Gastroesophageal sphincter (tissue), 4 donors: ENCODE measurements at regions not wholly inside any gene's neighbourhood (a gene's known extent, or its start where the extent isn't known, plus 50 kb on each side); places are given as distances from the start of the nearest gene placed in this dataset.

Experiments
- ATAC-seq: fragments of 150-250 bp; one replicate; pipeline ENCODE4 v1.9.1; 2016; ENCODE audit warnings: mild to moderate bottlenecking, moderate library complexity
- H3K27ac ChIP-seq, 4 donors: fragments of 200-600 bp; sonication (generic) in 3 of 4; 1 replicate in 3 of 4; 2 replicates in 1 of 4; pipeline ENCODE4 v1.5.1; 2016 to 2019
- H3K27me3 ChIP-seq: fragments of 200-600 bp; sonication (generic); one replicate; pipeline ENCODE4 v1.5.1; 2019
- H3K36me3 ChIP-seq, 2 donors: fragments of 200-600 bp; sonication (generic); one replicate each; pipeline ENCODE4 v1.5.1; 2019; ENCODE audit warnings: control low read depth in 1 of 2
- H3K4me1 ChIP-seq, 3 donors: fragments of 200-600 bp; sonication (generic); 1 replicate in 2 of 3; 2 replicates in 1 of 3; pipeline ENCODE4 v1.5.1; 2016 to 2019; ENCODE audit warnings: control low read depth in 2 of 3
- H3K4me3 ChIP-seq, 2 donors: fragments of 200-600 bp; sonication (generic); one replicate each; pipeline ENCODE4 v1.5.1; 2019; ENCODE audit warnings: mild to moderate bottlenecking in 1 of 2, moderate library complexity in 1 of 2
- H3K9me3 ChIP-seq, 3 donors: fragments of 200-600 bp; sonication (generic); one replicate each; pipeline ENCODE4 v1.5.1; 2017 to 2019; ENCODE audit warnings: control low read depth in 2 of 3
- CTCF ChIP-seq, 4 experiments: fragments of 200-600 bp in 2 of 4; fragments of 450-650 bp in 2 of 4; sonication (generic) in 1 of 4; IDR thresholded peaks; one replicate each; pipeline ENCODE4 v1.5.1; 2017 to 2019; ENCODE audit warnings: antibody characterized with exemption in 4 of 4, mild to moderate bottlenecking in 2 of 4, moderate library complexity in 2 of 4
- EP300 ChIP-seq: sonication (generic); formaldehyde crosslinking; IDR thresholded peaks from one replicate; pipeline ENCODE4 v1.6.1; 2017; ENCODE audit warnings: antibody characterized with exemption, mild to moderate bottlenecking
- POLR2A ChIP-seq, 2 donors: fragments of 450-650 bp; IDR thresholded peaks; one replicate each; pipeline ENCODE4 v1.6.1; 2017; ENCODE audit warnings: antibody characterized with exemption in 2 of 2, mild to moderate bottlenecking in 2 of 2, moderate library complexity in 1 of 2
- POLR2AphosphoS5 ChIP-seq: sonication (generic); formaldehyde crosslinking; IDR thresholded peaks from one replicate; pipeline ENCODE4 v1.6.1; 2017; ENCODE audit warnings: antibody characterized with exemption
- WGBS, 2 donors: methylation state at CpG; one replicate each; pipeline ENCODE4 v1.1.5; 2018; ENCODE audit warnings: low coverage in 1 of 2; 5-methylcytosine and 5-hydroxymethylcytosine counted together

- no peaks in the 10 kb centered on the region for H3K9me3 ChIP-seq
- H3K27me3 ChIP-seq, result no peaks in the 10 kb centered on the region
- H3K4me3 ChIP-seq, result no peak overlapping the region
- no peak for TF ChIP-seq CTCF (IDR thresholded peaks at IDR 0.05)
- TF ChIP-seq POLR2A (IDR thresholded peaks at IDR 0.05), result no peak
- TF ChIP-seq POLR2AphosphoS5, result no peak
- no peak for TF ChIP-seq EP300
- no peaks in the 10 kb centered on the region for H3K4me1 ChIP-seq
- no peak overlapping the region for H3K27ac ChIP-seq
- WGBS, 2 donors, result 42 to 58% methylated on average over 2 of the region's 2 CpGs
- H3K36me3 ChIP-seq, result no peaks in the 10 kb centered on the region
- no peak for ATAC-seq
Measured at GRCh38 chr2:78439122-78439521, 586.4 kb upstream of the REG3G start.

GRCh38 chr2:78455586-78455985 is 569.9 kb upstream of the REG3G start:
- no peaks in the 10 kb centered on the region for H3K27me3 ChIP-seq
- no peak for TF ChIP-seq POLR2AphosphoS5
- no peak for TF ChIP-seq POLR2A (IDR thresholded peaks at IDR 0.05)
- TF ChIP-seq CTCF (IDR thresholded peaks at IDR 0.05), result no peak
- TF ChIP-seq EP300, result no peak
- no peak overlapping the region for H3K4me3 ChIP-seq
- no peak for ATAC-seq
- H3K4me1 ChIP-seq, result no peaks in the 10 kb centered on the region
- no peak overlapping the region for H3K27ac ChIP-seq
- 36 to 42% methylated on average over 2 of the region's 2 CpGs for WGBS, 2 donors
- H3K9me3 ChIP-seq, result no peaks in the 10 kb centered on the region
- H3K36me3 ChIP-seq, result no peaks in the 10 kb centered on the region

- Histone ChIP-seq H3K27ac (no peak overlapping the region), H3K4me1 (no peaks in the 10 kb centered on the region), H3K27me3 (no peaks in the 10 kb centered on the region), H3K4me3 (no peak overlapping the region), H3K36me3 (no peaks in the 10 kb centered on the region), H3K9me3 (no peaks in the 10 kb centered on the region)
- TF ChIP-seq POLR2AphosphoS5 (no peak), POLR2A (IDR thresholded peaks at IDR 0.05) (no peak), CTCF (IDR thresholded peaks at IDR 0.05) (no peak), EP300 (no peak)
- WGBS, 2 donors, result 33 to 79% methylated on average over 1 of the region's 1 CpG
- ATAC-seq, result no peak
Measured at GRCh38 chr2:78457269-78457668, 568.2 kb upstream of the REG3G start.

GRCh38 chr2:78465707-78466106 is 559.8 kb upstream of the REG3G start:
- H3K4me1 ChIP-seq, result no peaks in the 10 kb centered on the region
- no peaks in the 10 kb centered on the region for H3K27me3 ChIP-seq
- ATAC-seq, result no peak
- TF ChIP-seq POLR2A (IDR thresholded peaks at IDR 0.05), result no peak
- no peak for TF ChIP-seq EP300
- no peak for TF ChIP-seq POLR2AphosphoS5
- TF ChIP-seq CTCF (IDR thresholded peaks at IDR 0.05), result no peak
- H3K4me3 ChIP-seq, result no peak overlapping the region
- WGBS, 2 donors, result 88 to 89% methylated on average over 2 to 3 of the region's 3 CpGs
- no peaks in the 10 kb centered on the region for H3K36me3 ChIP-seq
- H3K27ac ChIP-seq, result no peak overlapping the region
- no peaks in the 10 kb centered on the region for H3K9me3 ChIP-seq

GRCh38 chr2:78476619-78477229 is 548.8 kb upstream of the REG3G start:
- TF ChIP-seq POLR2A (IDR thresholded peaks at IDR 0.05) (no peak), POLR2AphosphoS5 (no peak), CTCF (IDR thresholded peaks at IDR 0.05) (no peak), EP300 (no peak)
- Histone ChIP-seq H3K27me3 (no peaks in the 10 kb centered on the region), H3K4me3 (no peak overlapping the region), H3K27ac (no peak overlapping the region), H3K36me3 (no peaks in the 10 kb centered on the region), H3K4me1 (no peaks in the 10 kb centered on the region), H3K9me3 (no peaks in the 10 kb centered on the region)
- WGBS, 2 donors, result 84% methylated on average over 7 to 8 of the region's 8 CpGs
- no peak for ATAC-seq
